ENCODE measurements at regions not wholly inside any gene's neighbourhood (a gene's known extent, or its start where the extent isn't known, plus 50 kb on each side); places are given as distances from the start of the nearest gene placed in this dataset.

DNA sequence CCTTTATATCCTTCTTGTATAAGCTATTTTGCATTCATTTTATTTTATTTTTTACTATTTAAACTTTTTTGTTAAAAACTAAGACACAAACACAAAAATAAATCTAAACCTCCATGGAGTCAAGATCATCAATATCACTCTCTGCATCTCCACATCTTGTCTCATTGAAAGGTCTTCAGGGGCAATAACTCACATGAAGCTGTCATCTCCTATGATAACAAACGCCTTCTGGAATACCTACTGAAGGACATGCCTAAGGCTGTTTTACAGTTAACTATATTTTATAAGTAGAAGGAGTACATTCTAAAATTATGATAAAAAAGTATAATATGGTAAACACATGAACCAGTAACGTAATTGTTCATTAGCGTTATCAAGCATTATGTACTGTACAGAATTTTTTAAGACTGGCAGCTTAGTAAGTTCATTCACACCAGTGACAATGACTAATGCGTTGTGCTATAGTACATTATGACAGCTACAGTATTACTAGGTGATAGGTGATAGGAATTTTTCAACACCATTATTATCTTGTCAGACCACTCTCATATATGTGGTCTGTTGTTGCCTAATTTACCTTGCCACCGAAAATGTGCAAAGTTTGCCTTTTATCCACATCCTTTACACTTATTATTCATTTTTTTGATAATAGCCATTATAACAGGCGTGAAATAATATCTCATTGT is 390.7 kb upstream of the SLITRK1 start:
- Histone ChIP-seq H3K9me3 (ENCODE audit: control extremely low read depth in 1 of 3, control insufficient read depth in 2 of 3, insufficient read depth in 1 of 3, low read length in 2 of 3) (no peaks in the 10 kb centered on the region), H2AFZ (ENCODE audit: insufficient read depth, low read depth, low read length, poor library complexity, severe bottlenecking) (no peak overlapping the region), H3K4me2 (replicated peaks; ENCODE audit: low read depth, low read length, poor library complexity, severe bottlenecking) (no peak overlapping the region), H4K20me1 (ENCODE audit: control insufficient read depth, insufficient read depth, low read length, poor library complexity, severe bottlenecking) (no peaks in the 10 kb centered on the region), H3K9ac (ENCODE audit: low read length) (no peak overlapping the region), H3K27me3 (replicated peaks in 1 of 4; ENCODE audit: control extremely low read depth in 1 of 4, control insufficient read depth in 3 of 4, insufficient read depth in 4 of 4, low read length in 3 of 4) (no peaks in the 10 kb centered on the region), H3K79me2 (ENCODE audit: control insufficient read depth, insufficient read depth, low read length) (no peaks in the 10 kb centered on the region), H3K27ac (ENCODE audit: low read length in 2 of 2) (no peak overlapping the region), H3K36me3 (replicated peaks in 1 of 2; ENCODE audit: control extremely low read depth in 1 of 2, control insufficient read depth in 1 of 2, extremely low read depth in 1 of 2, insufficient read depth in 2 of 2, low read length in 1 of 2) (no peaks in the 10 kb centered on the region), H3K4me3 (ENCODE audit: control extremely low read depth in 1 of 5, extremely low read depth in 1 of 5, insufficient read depth in 1 of 5, low read depth in 2 of 5, low read length in 4 of 5) (no peak overlapping the region), H3K4me1 (ENCODE audit: control insufficient read depth in 2 of 2, insufficient read depth in 2 of 2, low read length in 2 of 2) (no peaks in the 10 kb centered on the region)
- TF ChIP-seq, protein P1, sequence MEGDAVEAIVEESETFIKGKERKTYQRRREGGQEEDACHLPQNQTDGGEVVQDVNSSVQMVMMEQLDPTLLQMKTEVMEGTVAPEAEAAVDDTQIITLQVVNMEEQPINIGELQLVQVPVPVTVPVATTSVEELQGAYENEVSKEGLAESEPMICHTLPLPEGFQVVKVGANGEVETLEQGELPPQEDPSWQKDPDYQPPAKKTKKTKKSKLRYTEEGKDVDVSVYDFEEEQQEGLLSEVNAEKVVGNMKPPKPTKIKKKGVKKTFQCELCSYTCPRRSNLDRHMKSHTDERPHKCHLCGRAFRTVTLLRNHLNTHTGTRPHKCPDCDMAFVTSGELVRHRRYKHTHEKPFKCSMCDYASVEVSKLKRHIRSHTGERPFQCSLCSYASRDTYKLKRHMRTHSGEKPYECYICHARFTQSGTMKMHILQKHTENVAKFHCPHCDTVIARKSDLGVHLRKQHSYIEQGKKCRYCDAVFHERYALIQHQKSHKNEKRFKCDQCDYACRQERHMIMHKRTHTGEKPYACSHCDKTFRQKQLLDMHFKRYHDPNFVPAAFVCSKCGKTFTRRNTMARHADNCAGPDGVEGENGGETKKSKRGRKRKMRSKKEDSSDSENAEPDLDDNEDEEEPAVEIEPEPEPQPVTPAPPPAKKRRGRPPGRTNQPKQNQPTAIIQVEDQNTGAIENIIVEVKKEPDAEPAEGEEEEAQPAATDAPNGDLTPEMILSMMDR (IDR thresholded peaks at IDR 0.05) = no peak
- no peak for TF ChIP-seq EZH2 (IDR thresholded peaks at IDR 0.05; ENCODE audit: borderline replicate concordance, insufficient read depth, low read depth, low read length, poor library complexity, severe bottlenecking)
- ChIA-PET CTCF (no interaction called here), POLR2A (no interaction called here)
- H3K27me3 Mint-ChIP-seq = no peaks in the 10 kb centered on the region
- H3K4me1 Mint-ChIP-seq = no peaks in the 10 kb centered on the region
- H3K4me3 Mint-ChIP-seq = no peak overlapping the region
- no peak overlapping the region for H3K27ac Mint-ChIP-seq
- ATAC-seq (ENCODE audit: low read depth) = no peak
- no CpG with 5 or more reads among the region's 6 CpGs for WGBS (ENCODE audit: insufficient coverage)
- DNase-seq = no peak
- intact Hi-C loops (cut with micrococcal nuclease) = no loop called here
- H3K9me3 Mint-ChIP-seq (ENCODE audit: insufficient read depth) = no peaks in the 10 kb centered on the region

DNA sequence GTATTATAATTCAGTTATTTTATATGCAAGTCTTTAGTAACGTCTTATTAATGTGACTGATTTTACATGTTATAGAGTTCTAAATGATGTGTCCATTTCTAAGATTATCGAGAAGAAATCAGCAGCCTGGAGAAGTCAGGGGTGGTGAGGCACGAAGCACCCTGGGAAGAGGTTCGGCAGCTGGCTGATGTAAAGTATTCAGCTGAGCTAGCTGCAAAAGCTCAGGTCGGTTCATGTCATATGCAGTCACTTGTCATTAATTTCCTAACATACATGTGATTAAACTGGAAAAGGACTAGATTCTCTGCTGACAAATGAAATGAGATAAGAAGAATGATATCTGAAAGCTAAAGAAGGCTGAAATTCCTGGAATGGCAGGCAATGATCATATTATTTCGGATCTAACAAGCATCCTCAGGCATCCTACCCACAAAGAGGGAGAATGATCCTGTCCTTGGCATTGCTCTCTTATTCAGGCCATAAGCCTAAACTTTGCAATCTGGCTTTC is 383.0 kb upstream of the SLITRK1 start:
- no peaks in the 10 kb centered on the region for H3K4me1 ChIP-seq (ENCODE audit: control insufficient read depth in 2 of 2, insufficient read depth in 2 of 2, low read length in 2 of 2)
- no peaks in the 10 kb centered on the region for H3K79me2 ChIP-seq (ENCODE audit: control insufficient read depth, insufficient read depth, low read length)
- Mint-ChIP-seq H3K27me3 (no peaks in the 10 kb centered on the region), H3K27ac (no peak overlapping the region), H3K4me1 (no peaks in the 10 kb centered on the region), H3K9me3 (ENCODE audit: insufficient read depth) (no peaks in the 10 kb centered on the region), H3K4me3 (no peak overlapping the region)
- DNase-seq = no peak
- no peak for TF ChIP-seq EZH2 (IDR thresholded peaks at IDR 0.05; ENCODE audit: borderline replicate concordance, insufficient read depth, low read depth, low read length, poor library complexity, severe bottlenecking)
- TF ChIP-seq, protein P1 (IDR thresholded peaks at IDR 0.05) = no peak
- no peak overlapping the region for H3K9ac ChIP-seq (ENCODE audit: low read length)
- ATAC-seq (ENCODE audit: low read depth) = no peak
- ChIA-PET POLR2A (no interaction called here), CTCF (no interaction called here)
- no peaks in the 10 kb centered on the region for H3K36me3 ChIP-seq (replicated peaks in 1 of 2; ENCODE audit: control extremely low read depth in 1 of 2, control insufficient read depth in 1 of 2, extremely low read depth in 1 of 2, insufficient read depth in 2 of 2, low read length in 1 of 2)
- peaks cover 0 to 4% (median 2%) of the 10 kb centered on the region in 3 donors for H3K9me3 ChIP-seq (ENCODE audit: control extremely low read depth in 1 of 3, control insufficient read depth in 2 of 3, insufficient read depth in 1 of 3, low read length in 2 of 3)
- WGBS (ENCODE audit: insufficient coverage) = 100% methylated on average over 2 of the region's 6 CpGs
- no peak overlapping the region for H3K27ac ChIP-seq (ENCODE audit: low read length in 2 of 2)
- intact Hi-C loops (cut with micrococcal nuclease) = no loop called here
- no peak overlapping the region for H2AFZ ChIP-seq (ENCODE audit: insufficient read depth, low read depth, low read length, poor library complexity, severe bottlenecking)
- no peak overlapping the region for H3K4me3 ChIP-seq (ENCODE audit: control extremely low read depth in 1 of 5, extremely low read depth in 1 of 5, insufficient read depth in 1 of 5, low read depth in 2 of 5, low read length in 4 of 5)
- H3K4me2 ChIP-seq (replicated peaks; ENCODE audit: low read depth, low read length, poor library complexity, severe bottlenecking) = no peak overlapping the region
- H4K20me1 ChIP-seq (ENCODE audit: control insufficient read depth, insufficient read depth, low read length, poor library complexity, severe bottlenecking) = no peaks in the 10 kb centered on the region
- H3K27me3 ChIP-seq (replicated peaks in 1 of 4; ENCODE audit: control extremely low read depth in 1 of 4, control insufficient read depth in 3 of 4, insufficient read depth in 4 of 4, low read length in 3 of 4) = no peaks in the 10 kb centered on the region

Data from B cell (primary cell).